Myocyte (in vitro differentiated cells): ENCODE measurements at regions not wholly inside any gene's neighbourhood (a gene's known extent, or its start where the extent isn't known, plus 50 kb on each side); places are given as distances from the start of the nearest gene placed in this dataset.
"Not testable (repeated sequence)": the region's sequence is repeated elsewhere in the genome, so short reads cannot be mapped to it uniquely, and the experiment has no call there.

Experiments
- DNase-seq: peaks from one replicate; pipeline ENCODE4 v3.0.0-alpha.2; 2012; ENCODE audit warnings: low read depth

DNA sequence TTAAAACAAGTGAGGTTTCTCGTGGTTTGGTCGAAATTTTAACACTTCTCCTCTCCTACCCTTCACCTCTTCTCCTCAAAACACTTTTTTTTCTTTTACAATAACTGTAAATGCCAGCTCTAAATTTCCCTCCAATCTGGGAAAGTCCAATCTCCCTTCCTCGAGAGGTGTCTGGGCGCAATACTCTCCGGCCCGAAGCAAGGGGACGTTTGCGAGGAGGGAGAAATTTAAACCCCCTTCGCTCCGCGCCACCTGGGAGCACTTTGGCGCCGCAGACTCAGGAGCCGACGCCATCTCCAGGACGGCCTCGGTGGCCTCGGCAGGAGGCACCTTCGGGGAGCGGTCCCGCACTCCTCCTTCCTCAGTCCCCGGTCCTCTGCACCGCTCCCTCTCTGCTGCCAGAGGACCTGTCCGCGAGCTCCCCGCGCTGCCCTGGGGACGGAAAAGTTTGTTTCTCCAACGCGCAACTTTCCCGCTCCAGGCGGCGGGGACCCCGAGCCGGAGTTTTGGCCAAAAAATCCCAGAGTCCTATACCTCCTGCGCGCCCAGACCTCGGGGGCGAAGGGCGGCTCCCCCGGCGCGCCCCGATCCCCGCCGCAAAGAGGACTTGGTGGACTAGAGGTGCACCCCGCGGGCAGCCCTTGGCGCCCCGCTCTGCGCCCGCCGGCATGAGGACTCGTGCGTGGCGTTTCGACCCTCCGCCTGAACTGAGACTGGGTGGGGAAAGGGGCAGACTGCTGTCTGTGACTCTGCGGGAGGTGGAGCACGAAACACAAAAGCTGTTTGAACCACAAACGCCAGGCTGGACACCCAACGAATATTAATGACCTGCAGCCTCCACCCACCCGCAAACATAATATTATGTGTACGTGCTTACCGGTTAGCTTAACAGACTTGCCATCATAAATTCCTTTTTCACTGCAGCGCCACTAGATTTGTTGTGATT lies 95.2 kb upstream of the HMGA2 start:
- peak; percentile 18 for DNase-seq

DNA sequence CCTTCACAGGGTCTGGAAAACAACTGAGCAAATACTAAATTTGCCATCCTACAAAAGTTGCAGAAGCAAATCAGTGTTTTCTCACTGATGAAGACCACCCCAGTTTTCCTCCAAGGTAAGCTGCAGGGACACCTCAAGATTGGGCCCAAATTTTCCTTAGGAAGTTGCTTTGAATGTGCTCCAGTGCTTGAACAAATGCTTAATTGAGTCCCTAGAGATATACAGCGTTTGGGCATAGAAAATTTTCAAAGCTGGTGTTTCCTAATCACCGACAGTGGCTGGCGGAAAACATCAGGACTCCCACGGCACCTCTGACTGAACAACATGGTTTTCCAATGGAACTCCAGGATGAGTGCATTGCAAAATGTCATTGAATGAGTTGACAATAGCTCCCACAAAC lies 92.5 kb upstream of the HMGA2 start:
- no peak for DNase-seq

DNA sequence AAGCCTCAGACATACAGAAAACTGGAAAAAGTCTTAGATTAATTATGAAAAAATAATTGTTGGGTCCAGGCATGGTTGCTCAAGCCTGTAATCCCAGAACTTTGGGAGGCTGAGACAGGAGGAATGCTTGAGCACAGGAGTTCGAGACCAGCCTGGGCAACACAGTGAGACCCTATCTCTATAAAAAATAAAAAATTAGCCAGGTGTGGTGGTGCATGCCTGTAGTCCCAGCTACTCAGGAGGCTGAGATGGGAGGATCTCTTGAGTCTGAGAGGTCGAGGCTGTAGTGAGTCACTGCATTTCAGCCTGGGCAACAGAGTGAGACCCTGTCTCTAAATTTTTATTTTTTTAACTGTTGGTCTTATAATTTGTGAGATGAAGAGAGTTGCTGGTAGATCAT lies 90.6 kb upstream of the HMGA2 start:
- DNase-seq: not testable (repeated sequence)

DNA sequence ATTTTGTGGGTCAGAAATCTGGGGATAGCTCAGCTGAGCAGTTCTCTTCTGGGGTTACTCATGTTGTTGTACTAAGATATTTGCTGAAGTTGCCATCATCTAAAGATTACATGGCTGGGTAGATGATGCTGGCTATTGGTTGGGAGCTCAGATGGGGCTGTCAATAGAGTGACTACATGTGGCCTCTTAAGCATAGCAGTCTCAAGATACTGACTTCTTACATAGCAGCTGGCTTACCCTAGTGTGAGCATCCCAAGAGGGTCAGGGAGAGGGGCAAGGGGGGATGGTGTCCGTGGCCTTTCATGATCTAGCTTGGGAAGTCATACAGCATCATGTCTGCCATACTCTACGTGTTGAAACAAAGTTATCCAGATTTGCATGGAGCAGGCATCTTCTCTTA lies 90.1 kb upstream of the HMGA2 start:
- DNase-seq: no peak

DNA sequence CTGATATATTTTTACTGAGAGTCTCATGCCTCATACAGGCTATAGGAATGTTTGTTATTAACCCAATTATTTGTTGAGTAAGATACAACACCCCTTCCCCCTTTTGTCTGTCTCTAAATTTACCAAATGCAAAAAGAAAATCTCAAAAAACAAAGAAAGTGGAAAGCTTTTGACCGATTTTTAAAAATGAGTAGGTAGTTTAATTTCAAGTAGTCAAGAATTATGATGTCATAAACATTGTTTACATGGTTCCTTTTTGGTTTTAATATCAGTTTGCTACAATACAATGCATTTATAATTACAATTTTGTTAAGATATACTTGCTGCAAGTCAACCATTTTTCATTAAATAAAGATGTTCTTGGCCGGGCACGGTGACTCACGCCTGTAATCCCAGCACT lies 84.7 kb upstream of the HMGA2 start:
- no peak for DNase-seq

- DNase-seq: no peak
Observed at GRCh38 chr12:65740506-65740872, 83.8 kb upstream of the HMGA2 start.

DNA sequence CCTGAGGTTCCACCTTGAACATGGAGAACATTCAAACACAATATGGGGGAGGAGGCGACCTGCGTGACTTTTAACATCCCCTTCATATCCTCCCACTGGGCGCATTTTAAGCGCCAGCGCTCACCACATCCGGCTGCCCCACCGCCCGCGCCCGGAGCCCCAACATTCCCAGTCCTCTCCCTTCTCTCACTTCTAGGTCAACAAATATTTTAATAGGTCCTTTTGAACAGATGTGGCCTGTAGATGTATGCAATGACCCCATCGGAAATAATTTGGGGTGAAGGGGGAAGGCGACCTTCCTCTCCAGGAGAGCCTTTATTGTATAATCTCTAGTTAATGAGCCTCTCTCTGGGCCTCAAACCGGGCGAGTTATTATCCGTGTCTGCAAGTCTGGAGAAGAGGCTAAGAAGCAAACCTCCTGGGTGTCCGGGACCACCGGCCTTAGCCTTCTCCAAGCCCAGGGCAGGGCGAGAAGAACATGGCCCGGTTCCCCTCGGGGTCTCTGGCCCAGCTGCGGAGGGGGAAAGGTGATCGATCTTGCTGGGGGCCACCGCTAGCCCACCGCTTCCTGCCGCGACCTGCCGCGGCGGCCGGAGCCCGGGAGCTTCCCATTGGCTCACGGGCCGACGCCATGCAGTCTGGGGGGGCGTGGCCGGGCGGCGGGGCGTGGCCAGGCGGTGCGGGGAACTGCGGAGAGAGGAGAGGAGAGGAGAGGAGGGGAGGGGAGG lies 83.2 kb upstream of the HMGA2 start:
- peak; percentile 78 for DNase-seq

GRCh38 chr12:65741656-65742017 lies 82.6 kb upstream of the HMGA2 start:
- peak; percentile 38 for DNase-seq

GRCh38 chr12:65742018-65743010 lies 82.0 kb upstream of the HMGA2 start:
- DNase-seq: peak; percentile 72

DNA sequence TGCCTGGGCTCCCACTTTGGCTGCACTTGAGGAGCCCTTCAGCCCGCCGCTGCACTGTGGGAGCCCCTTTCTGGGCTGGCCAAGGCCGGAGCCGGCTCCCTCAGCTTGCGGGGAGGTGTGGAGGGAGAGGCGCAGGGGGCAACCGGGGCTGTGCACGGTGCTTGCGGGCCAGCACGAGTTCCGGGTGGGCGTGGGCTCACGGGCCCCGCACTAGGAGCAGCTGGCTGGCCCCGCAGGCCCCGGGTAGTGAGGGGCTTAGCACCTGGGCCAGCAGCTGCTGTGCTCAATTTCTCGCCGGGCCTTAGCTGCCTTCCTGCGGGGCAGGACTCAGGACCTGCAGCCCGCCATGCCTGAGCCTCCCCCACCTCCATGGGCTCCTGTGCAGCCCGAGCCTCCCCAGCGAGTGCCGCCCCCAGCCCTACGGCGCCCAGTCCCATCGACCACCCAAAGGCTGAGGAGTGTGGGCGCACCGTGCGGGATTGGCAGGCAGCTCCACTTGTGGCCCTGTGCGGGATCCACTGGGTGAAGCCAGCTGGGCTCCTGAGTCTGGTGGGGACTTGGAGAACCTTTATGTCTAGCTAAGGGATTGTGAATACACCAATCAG lies 79.9 kb upstream of the HMGA2 start:
- DNase-seq: not testable (repeated sequence)

- no peak for DNase-seq
Observed at GRCh38 chr12:65747338-65747737, 76.9 kb upstream of the HMGA2 start.

GRCh38 chr12:65748332-65748731 lies 76.0 kb upstream of the HMGA2 start:
- DNase-seq: no peak

- DNase-seq: no peak
Observed at GRCh38 chr12:65754290-65754689, 70.0 kb upstream of the HMGA2 start.

DNA sequence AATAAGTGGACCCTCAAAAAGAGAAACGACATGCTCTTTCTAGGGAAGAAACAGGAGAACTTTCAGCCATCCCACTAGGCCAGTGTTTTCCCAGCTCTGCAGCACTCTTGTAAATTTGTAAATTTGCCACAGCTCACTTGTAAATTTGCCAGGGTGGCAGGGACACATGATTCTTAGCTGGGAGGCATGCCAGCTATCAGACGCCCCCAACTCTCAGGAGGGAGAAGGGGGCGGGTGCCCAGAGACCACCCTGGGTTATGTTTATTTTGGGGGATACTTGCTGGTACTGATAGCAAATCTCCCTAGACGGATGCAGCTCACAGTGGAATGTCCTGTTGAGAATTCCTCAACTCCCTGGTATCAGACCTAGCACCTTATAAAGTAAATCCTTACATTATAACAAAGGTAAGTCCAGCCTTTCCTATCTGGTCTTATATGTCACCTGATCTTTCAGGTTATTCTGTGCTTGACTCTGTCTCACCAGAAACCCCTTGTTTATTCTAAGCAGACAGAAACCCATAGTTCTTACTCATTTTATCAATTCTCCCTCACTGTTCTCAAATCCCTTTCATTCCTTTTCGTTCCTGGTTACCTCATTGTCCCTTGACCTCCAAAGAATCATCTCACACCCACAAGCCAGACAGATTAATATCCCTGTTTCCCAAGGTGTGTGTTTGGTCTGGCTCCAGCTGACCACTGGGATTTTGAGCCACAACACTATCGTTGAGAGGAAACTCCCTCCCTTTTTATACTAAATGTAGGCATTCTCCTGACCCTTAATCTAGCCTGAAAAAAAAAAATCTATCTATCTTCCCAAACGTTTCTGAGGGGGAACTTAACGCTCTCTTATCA lies 69.3 kb upstream of the HMGA2 start:
- DNase-seq: no peak

- no peak for DNase-seq
Observed at GRCh38 chr12:65755596-65755978, 68.7 kb upstream of the HMGA2 start.

- no peak for DNase-seq
Observed at GRCh38 chr12:65756267-65756666, 68.0 kb upstream of the HMGA2 start.

GRCh38 chr12:65756956-65757511 lies 67.2 kb upstream of the HMGA2 start:
- peak; percentile 31 for DNase-seq

DNA sequence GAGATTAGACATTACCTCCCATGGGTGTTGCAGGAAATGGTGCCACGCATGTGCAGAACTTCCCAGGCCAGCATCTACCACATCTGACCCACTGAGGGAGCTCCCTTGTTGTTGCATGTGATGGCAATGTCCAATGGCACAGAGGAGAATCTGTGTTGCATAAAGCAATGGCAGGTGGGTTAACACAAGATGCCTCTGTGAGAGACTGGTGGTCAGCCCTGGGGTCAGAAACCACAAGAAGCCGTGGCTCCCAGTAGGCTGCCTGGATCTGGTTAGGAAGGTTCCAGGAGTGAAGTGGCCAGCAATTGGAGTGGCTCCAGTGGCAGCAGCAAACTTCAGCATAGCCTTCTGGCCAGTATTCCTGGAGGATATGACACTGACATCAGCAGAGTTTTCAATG lies 65.9 kb upstream of the HMGA2 start:
- DNase-seq: peak; percentile 77

GRCh38 chr12:65759735-65760134 lies 64.5 kb upstream of the HMGA2 start:
- no peak for DNase-seq

GRCh38 chr12:65761301-65761700 lies 63.0 kb upstream of the HMGA2 start:
- DNase-seq: no peak
